Hematopoietic multipotent progenitor cell treated with erythropoietin and hydrocortisone succinate and interleukin-3 and kit ligand, for 8 days (in vitro differentiated cells): ENCODE measurements at regions not wholly inside any gene's neighbourhood (a gene's known extent, or its start where the extent isn't known, plus 50 kb on each side); places are given as distances from the start of the nearest gene placed in this dataset.

ENCODE experiments used
- DNase-seq: peaks from one replicate; pipeline ENCODE4 v3.0.0-alpha.2; 2015

GRCh38 chr2:22882643-22883042, 502.3 kb upstream of the KLHL29 start:
- no peak for DNase-seq

GRCh38 chr2:22883054-22883453, 501.9 kb upstream of the KLHL29 start:
- no peak for DNase-seq

- DNase-seq: no peak
Measured at GRCh38 chr2:22885245-22885644, 499.7 kb upstream of the KLHL29 start.

- DNase-seq: no peak
Measured at GRCh38 chr2:22887426-22887825, 497.6 kb upstream of the KLHL29 start.

GRCh38 chr2:22887845-22888244, 497.1 kb upstream of the KLHL29 start:
- no peak for DNase-seq

GRCh38 chr2:22890132-22890531, 494.8 kb upstream of the KLHL29 start:
- no peak for DNase-seq

- no peak for DNase-seq
Measured at GRCh38 chr2:22893761-22894517, 491.0 kb upstream of the KLHL29 start.

GRCh38 chr2:22894761-22895160, 490.2 kb upstream of the KLHL29 start:
- no peak for DNase-seq

- no peak for DNase-seq
Measured at GRCh38 chr2:22897428-22897827, 487.6 kb upstream of the KLHL29 start.

- no peak for DNase-seq
Measured at GRCh38 chr2:22900674-22901073, 484.3 kb upstream of the KLHL29 start.

- DNase-seq: no peak
Measured at GRCh38 chr2:22901471-22902179, 483.4 kb upstream of the KLHL29 start.

GRCh38 chr2:22902180-22902550, 482.8 kb upstream of the KLHL29 start:
- DNase-seq: no peak

- no peak for DNase-seq
Measured at GRCh38 chr2:22902662-22903165, 482.3 kb upstream of the KLHL29 start.

GRCh38 chr2:22903616-22904015, 481.4 kb upstream of the KLHL29 start:
- DNase-seq: no peak

- peak; percentile 12 for DNase-seq
Measured at GRCh38 chr2:22904126-22904684, 480.8 kb upstream of the KLHL29 start.

GRCh38 chr2:22907330-22907729, 477.6 kb upstream of the KLHL29 start:
- DNase-seq: no peak

- no peak for DNase-seq
Measured at GRCh38 chr2:22912398-22912797, 472.6 kb upstream of the KLHL29 start.

- DNase-seq: no peak
Measured at GRCh38 chr2:22929998-22930397, 455.0 kb upstream of the KLHL29 start.

GRCh38 chr2:22930781-22931180, 454.2 kb upstream of the KLHL29 start:
- no peak for DNase-seq

- DNase-seq: no peak
Measured at GRCh38 chr2:22932288-22932687, 452.7 kb upstream of the KLHL29 start.

- no peak for DNase-seq
Measured at GRCh38 chr2:22934747-22935146, 450.2 kb upstream of the KLHL29 start.

GRCh38 chr2:22942441-22942840, 442.5 kb upstream of the KLHL29 start:
- no peak for DNase-seq

- DNase-seq: no peak
Measured at GRCh38 chr2:22944143-22944542, 440.8 kb upstream of the KLHL29 start.

- DNase-seq: no peak
Measured at GRCh38 chr2:22946553-22946952, 438.4 kb upstream of the KLHL29 start.
